ENCODE measurements at regions not wholly inside any gene's neighbourhood (a gene's known extent, or its start where the extent isn't known, plus 50 kb on each side); places are given as distances from the start of the nearest gene placed in this dataset.

DNA sequence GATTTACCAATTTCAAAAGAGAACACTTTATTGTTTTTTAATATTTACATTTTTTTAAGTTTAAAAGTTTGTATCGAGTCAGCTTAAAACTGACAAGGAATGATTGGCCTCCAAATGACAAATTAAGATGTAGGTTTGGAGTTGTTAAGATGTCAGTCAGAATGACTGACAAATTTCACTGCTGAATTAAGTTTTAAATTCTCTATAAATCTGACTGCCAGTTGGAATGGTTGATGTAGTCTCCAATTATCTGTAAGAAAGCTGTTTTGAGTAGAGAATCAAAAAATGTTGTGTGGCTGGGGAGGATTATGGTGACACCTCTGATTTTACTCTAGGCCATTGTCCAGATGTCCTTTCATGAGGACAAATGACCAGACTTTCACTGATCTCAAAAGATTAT is 165.3 kb upstream of the CDH20 start:
- Histone ChIP-seq H3K4me3 (replicated peaks in 1 of 3; ENCODE audit: low read depth in 2 of 3, low read length in 3 of 3) (no peak overlapping the region), H3K27ac (ENCODE audit: low read depth in 1 of 2, low read length in 2 of 2) (no peak overlapping the region), H3K4me2 (replicated peaks; ENCODE audit: extremely low read depth, low read length, poor library complexity, severe bottlenecking) (no peak overlapping the region), H3K4me1 (ENCODE audit: control insufficient read depth in 1 of 2, insufficient read depth in 2 of 2, low read length in 2 of 2) (no peaks in the 10 kb centered on the region), H2AFZ (ENCODE audit: insufficient read depth, low read depth, low read length, poor library complexity, severe bottlenecking) (no peak overlapping the region), H4K20me1 (ENCODE audit: insufficient read depth, low read length) (no peaks in the 10 kb centered on the region), H3K27me3 (ENCODE audit: control insufficient read depth in 2 of 2, insufficient read depth in 2 of 2, low read length in 2 of 2) (no peaks in the 10 kb centered on the region), H3K9me3 (replicated peaks in 1 of 2; ENCODE audit: control insufficient read depth in 1 of 2, insufficient read depth in 1 of 2, low read length in 2 of 2) (no peaks in the 10 kb centered on the region), H3K9ac (ENCODE audit: insufficient read depth, low read length, poor library complexity, severe bottlenecking) (no peak overlapping the region), H3K36me3 (replicated peaks in 1 of 2; ENCODE audit: control insufficient read depth in 1 of 2, insufficient read depth in 2 of 2, low read length in 2 of 2) (no peaks in the 10 kb centered on the region), H3K79me2 (ENCODE audit: insufficient read depth, low read length) (no peaks in the 10 kb centered on the region)
- Mint-ChIP-seq H3K36me3 (no peaks in the 10 kb centered on the region), H3K4me3 (no peak overlapping the region), H3K27me3 (ENCODE audit: low read depth in 3 of 3) (no peaks in the 10 kb centered on the region), H3K9me3 (peaks cover 0 to 3% (median 0%) of the 10 kb centered on the region in 7 donors), H3K27ac (no peak overlapping the region), H3K4me1 (no peaks in the 10 kb centered on the region)
- no peak for DNase-seq
- WGBS (ENCODE audit: insufficient coverage): no CpG with 5 or more reads among the region's 1 CpG
- TF ChIP-seq, protein P1, sequence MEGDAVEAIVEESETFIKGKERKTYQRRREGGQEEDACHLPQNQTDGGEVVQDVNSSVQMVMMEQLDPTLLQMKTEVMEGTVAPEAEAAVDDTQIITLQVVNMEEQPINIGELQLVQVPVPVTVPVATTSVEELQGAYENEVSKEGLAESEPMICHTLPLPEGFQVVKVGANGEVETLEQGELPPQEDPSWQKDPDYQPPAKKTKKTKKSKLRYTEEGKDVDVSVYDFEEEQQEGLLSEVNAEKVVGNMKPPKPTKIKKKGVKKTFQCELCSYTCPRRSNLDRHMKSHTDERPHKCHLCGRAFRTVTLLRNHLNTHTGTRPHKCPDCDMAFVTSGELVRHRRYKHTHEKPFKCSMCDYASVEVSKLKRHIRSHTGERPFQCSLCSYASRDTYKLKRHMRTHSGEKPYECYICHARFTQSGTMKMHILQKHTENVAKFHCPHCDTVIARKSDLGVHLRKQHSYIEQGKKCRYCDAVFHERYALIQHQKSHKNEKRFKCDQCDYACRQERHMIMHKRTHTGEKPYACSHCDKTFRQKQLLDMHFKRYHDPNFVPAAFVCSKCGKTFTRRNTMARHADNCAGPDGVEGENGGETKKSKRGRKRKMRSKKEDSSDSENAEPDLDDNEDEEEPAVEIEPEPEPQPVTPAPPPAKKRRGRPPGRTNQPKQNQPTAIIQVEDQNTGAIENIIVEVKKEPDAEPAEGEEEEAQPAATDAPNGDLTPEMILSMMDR (IDR thresholded peaks at IDR 0.05): no peak
- intact Hi-C loops (cut with micrococcal nuclease): no loop called here

GRCh38 chr18:61169386-61169785 is 163.8 kb upstream of the CDH20 start:
- no peaks in the 10 kb centered on the region for H3K36me3 Mint-ChIP-seq
- Histone ChIP-seq H3K27me3 (ENCODE audit: control insufficient read depth in 2 of 2, insufficient read depth in 2 of 2, low read length in 2 of 2) (no peaks in the 10 kb centered on the region), H3K4me2 (replicated peaks; ENCODE audit: extremely low read depth, low read length, poor library complexity, severe bottlenecking) (no peak overlapping the region), H3K4me3 (replicated peaks in 1 of 3; ENCODE audit: low read depth in 2 of 3, low read length in 3 of 3) (no peak overlapping the region), H3K27ac (ENCODE audit: low read depth in 1 of 2, low read length in 2 of 2) (no peak overlapping the region), H3K36me3 (replicated peaks in 1 of 2; ENCODE audit: control insufficient read depth in 1 of 2, insufficient read depth in 2 of 2, low read length in 2 of 2) (no peaks in the 10 kb centered on the region), H3K9me3 (replicated peaks in 1 of 2; ENCODE audit: control insufficient read depth in 1 of 2, insufficient read depth in 1 of 2, low read length in 2 of 2) (no peaks in the 10 kb centered on the region), H3K9ac (ENCODE audit: insufficient read depth, low read length, poor library complexity, severe bottlenecking) (no peak overlapping the region), H2AFZ (ENCODE audit: insufficient read depth, low read depth, low read length, poor library complexity, severe bottlenecking) (no peak overlapping the region), H3K79me2 (ENCODE audit: insufficient read depth, low read length) (no peaks in the 10 kb centered on the region), H3K4me1 (ENCODE audit: control insufficient read depth in 1 of 2, insufficient read depth in 2 of 2, low read length in 2 of 2) (no peaks in the 10 kb centered on the region), H4K20me1 (ENCODE audit: insufficient read depth, low read length) (no peaks in the 10 kb centered on the region)
- TF ChIP-seq, protein P1 (IDR thresholded peaks at IDR 0.05): no peak
- 100% methylated on average over 2 of the region's 4 CpGs for WGBS (ENCODE audit: insufficient coverage)
- H3K27me3 Mint-ChIP-seq (ENCODE audit: low read depth in 3 of 3): no peaks in the 10 kb centered on the region
- no peak overlapping the region for H3K27ac Mint-ChIP-seq
- intact Hi-C loops (cut with micrococcal nuclease): no loop called here
- H3K4me1 Mint-ChIP-seq: no peaks in the 10 kb centered on the region
- H3K4me3 Mint-ChIP-seq: no peak overlapping the region
- DNase-seq: no peak
- peaks cover 0 to 3% (median 0%) of the 10 kb centered on the region in 7 donors for H3K9me3 Mint-ChIP-seq
